Ishikawa (cell line): ENCODE measurements at regions not wholly inside any gene's neighbourhood (a gene's known extent, or its start where the extent isn't known, plus 50 kb on each side); places are given as distances from the start of the nearest gene placed in this dataset.

Source experiments
- CEBPB ChIP-seq: IDR thresholded peaks from 2 replicates; pipeline ENCODE4 v1.6.1; 2012
- CREB1 ChIP-seq: IDR thresholded peaks from 2 replicates; pipeline ENCODE4 v1.6.1; 2012; ENCODE audit warnings: low read depth
- EP300 ChIP-seq: IDR thresholded peaks from 2 replicates; pipeline ENCODE4 v1.6.1; 2012; ENCODE audit warnings: borderline replicate concordance
- FOXM1 ChIP-seq: IDR thresholded peaks from 2 replicates; pipeline ENCODE4 v1.6.1; 2012; ENCODE audit warnings: low read depth, borderline replicate concordance
- RAD21 ChIP-seq: IDR thresholded peaks from 2 replicates; pipeline ENCODE4 v1.6.1; 2012; ENCODE audit warnings: low read depth
- REST ChIP-seq: IDR thresholded peaks from 2 replicates; pipeline ENCODE4 v1.6.1; 2012; ENCODE audit warnings: low read depth, mild to moderate bottlenecking
- TAF1 ChIP-seq: IDR thresholded peaks from 2 replicates; pipeline ENCODE4 v1.6.1; 2012; ENCODE audit warnings: low read depth, mild to moderate bottlenecking
- TCF12 ChIP-seq: IDR thresholded peaks from 2 replicates; pipeline ENCODE4 v1.6.1; 2012; ENCODE audit warnings: low read depth
- TEAD4 ChIP-seq: IDR thresholded peaks from 2 replicates; pipeline ENCODE4 v1.6.1; 2012
- YY1 ChIP-seq: IDR thresholded peaks from 2 replicates; pipeline ENCODE4 v1.6.1; 2012; ENCODE audit warnings: low read depth
- ZBTB7A ChIP-seq: IDR thresholded peaks from 2 replicates; pipeline ENCODE4 v1.6.1; 2012; ENCODE audit warnings: low read depth

GRCh38 chr5:174187001-174187400 is 141.5 kb downstream of the NSG2 start:
- no peak for TF ChIP-seq EP300
- TF ChIP-seq TCF12 = no peak
- TF ChIP-seq ZBTB7A = no peak
- no peak for TF ChIP-seq TEAD4
- no peak for TF ChIP-seq REST
- TF ChIP-seq CREB1 = no peak
- no peak for TF ChIP-seq YY1
- TF ChIP-seq TAF1 = no peak
- TF ChIP-seq FOXM1 = no peak
- TF ChIP-seq CEBPB = no peak
- no peak for TF ChIP-seq RAD21
